Activated CD4-positive, alpha-beta T cell treated with anti-CD3 and anti-CD28 coated beads, Interleukin-2, amount 50 U/mL, for 4 hours (primary cell): ENCODE measurements at regions not wholly inside any gene's neighbourhood (a gene's known extent, or its start where the extent isn't known, plus 50 kb on each side); places are given as distances from the start of the nearest gene placed in this dataset.
"Not testable (repeated sequence)": the region's sequence is repeated elsewhere in the genome, so short reads cannot be mapped to it uniquely, and the experiment has no call there.

Experiments
- DNase-seq, 2 experiments: peaks; one replicate each; pipeline ENCODE4 v3.0.0-alpha.2; 2020

GRCh38 chr10:2887391-2888070 lies 179.8 kb upstream of the PFKP start:
- no peak for DNase-seq

GRCh38 chr10:2886662-2887061 lies 180.7 kb upstream of the PFKP start:
- DNase-seq = no peak

GRCh38 chr10:2885288-2886278 lies 181.8 kb upstream of the PFKP start:
- DNase-seq = no peak

- not testable (repeated sequence) for DNase-seq
Observed at GRCh38 chr10:2883983-2884540, 183.3 kb upstream of the PFKP start.

- no peak for DNase-seq
Observed at GRCh38 chr10:2883238-2883637, 184.1 kb upstream of the PFKP start.

- no peak for DNase-seq
Observed at GRCh38 chr10:2882628-2883027, 184.7 kb upstream of the PFKP start.

GRCh38 chr10:2881720-2882620 lies 185.4 kb upstream of the PFKP start:
- DNase-seq = no peak

- not testable (repeated sequence) for DNase-seq
Observed at GRCh38 chr10:2880050-2880449, 187.3 kb upstream of the PFKP start.

GRCh38 chr10:2878818-2879217 lies 188.5 kb upstream of the PFKP start:
- no peak for DNase-seq

GRCh38 chr10:2876032-2876431 lies 191.3 kb upstream of the PFKP start:
- DNase-seq = no peak

GRCh38 chr10:2874963-2875362 lies 192.4 kb upstream of the PFKP start:
- no peak for DNase-seq

GRCh38 chr10:2873769-2874168 lies 193.6 kb upstream of the PFKP start:
- no peak for DNase-seq

GRCh38 chr10:2871673-2872219 lies 195.6 kb upstream of the PFKP start:
- no peak for DNase-seq

GRCh38 chr10:2870654-2871053 lies 196.7 kb upstream of the PFKP start:
- DNase-seq = no peak

- DNase-seq = no peak
Observed at GRCh38 chr10:2867788-2868299, 199.5 kb upstream of the PFKP start.

GRCh38 chr10:2866569-2866968 lies 200.8 kb upstream of the PFKP start:
- no peak for DNase-seq

- DNase-seq = no peak
Observed at GRCh38 chr10:2861632-2862210, 205.6 kb upstream of the PFKP start.

GRCh38 chr10:2858452-2858851 lies 208.9 kb upstream of the PFKP start:
- no peak for DNase-seq

- DNase-seq = no peak
Observed at GRCh38 chr10:2856598-2856997, 210.8 kb upstream of the PFKP start.

- DNase-seq = no peak
Observed at GRCh38 chr10:2852574-2853323, 214.6 kb upstream of the PFKP start.

- DNase-seq = no peak
Observed at GRCh38 chr10:2851566-2851965, 215.8 kb upstream of the PFKP start.
